ENCODE measurements at regions not wholly inside any gene's neighbourhood (a gene's known extent, or its start where the extent isn't known, plus 50 kb on each side); places are given as distances from the start of the nearest gene placed in this dataset.

GRCh38 chr11:104219096-104219495, 55.1 kb upstream of the PDGFD start:
- no peak for TF ChIP-seq POLR2A (IDR thresholded peaks at IDR 0.05; ENCODE audit: low read length)
- no peak for TF ChIP-seq GATA1 (IDR thresholded peaks at IDR 0.05; ENCODE audit: low read depth, low read length)
